A673 (cell line): ENCODE measurements at regions not wholly inside any gene's neighbourhood (a gene's known extent, or its start where the extent isn't known, plus 50 kb on each side); places are given as distances from the start of the nearest gene placed in this dataset.

Source experiments
- EZH2 ChIP-seq: fragments of 200-600 bp; sonication (generic); IDR thresholded peaks from 2 replicates; pipeline ENCODE4 v1.6.1; 2017; ENCODE audit warnings: borderline replicate concordance, low read depth, mild to moderate bottlenecking, mixed read lengths, antibody characterized with exemption, low read length; ENCODE audit not compliant: poor library complexity, severe bottlenecking
- TF ChIP-seq, protein P1 (sequence below): fragments of 300-800, 200-600 bp; sonication (generic); conservative IDR thresholded peaks from 2 replicates; pipeline ENCODE4 v1.5.1; 2017; ENCODE audit warnings: low read depth, mild to moderate bottlenecking, antibody characterized with exemption, low read length, moderate library complexity, mixed read lengths

DNA sequence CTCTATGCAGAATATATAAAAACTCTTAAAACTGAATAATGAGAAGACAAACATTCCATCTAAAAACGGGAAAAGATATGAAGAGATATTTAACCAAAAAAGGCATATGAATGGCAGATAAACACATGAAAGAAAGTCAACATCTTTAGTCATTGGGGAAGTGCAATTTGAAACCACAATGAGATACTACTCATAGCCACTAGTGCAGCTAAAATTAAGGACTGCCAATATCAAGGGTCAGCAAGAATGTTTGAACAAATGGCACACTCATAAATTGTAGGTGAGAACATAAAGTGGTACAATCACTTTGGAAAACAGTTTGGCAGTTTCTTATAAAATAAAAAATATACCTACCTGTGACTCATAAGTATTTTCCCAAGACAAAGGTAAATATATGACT, 534.9 kb upstream of the DIPK2B start:
- TF ChIP-seq, protein P1, sequence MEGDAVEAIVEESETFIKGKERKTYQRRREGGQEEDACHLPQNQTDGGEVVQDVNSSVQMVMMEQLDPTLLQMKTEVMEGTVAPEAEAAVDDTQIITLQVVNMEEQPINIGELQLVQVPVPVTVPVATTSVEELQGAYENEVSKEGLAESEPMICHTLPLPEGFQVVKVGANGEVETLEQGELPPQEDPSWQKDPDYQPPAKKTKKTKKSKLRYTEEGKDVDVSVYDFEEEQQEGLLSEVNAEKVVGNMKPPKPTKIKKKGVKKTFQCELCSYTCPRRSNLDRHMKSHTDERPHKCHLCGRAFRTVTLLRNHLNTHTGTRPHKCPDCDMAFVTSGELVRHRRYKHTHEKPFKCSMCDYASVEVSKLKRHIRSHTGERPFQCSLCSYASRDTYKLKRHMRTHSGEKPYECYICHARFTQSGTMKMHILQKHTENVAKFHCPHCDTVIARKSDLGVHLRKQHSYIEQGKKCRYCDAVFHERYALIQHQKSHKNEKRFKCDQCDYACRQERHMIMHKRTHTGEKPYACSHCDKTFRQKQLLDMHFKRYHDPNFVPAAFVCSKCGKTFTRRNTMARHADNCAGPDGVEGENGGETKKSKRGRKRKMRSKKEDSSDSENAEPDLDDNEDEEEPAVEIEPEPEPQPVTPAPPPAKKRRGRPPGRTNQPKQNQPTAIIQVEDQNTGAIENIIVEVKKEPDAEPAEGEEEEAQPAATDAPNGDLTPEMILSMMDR = no peak
- no peak for TF ChIP-seq EZH2
